H1 (cell line): ENCODE measurements at regions not wholly inside any gene's neighbourhood (a gene's known extent, or its start where the extent isn't known, plus 50 kb on each side); places are given as distances from the start of the nearest gene placed in this dataset.

Source experiments
- CTCF ChIA-PET: fragments of 300-600 bp; sonication (Branson Sonifier 250); formaldehyde crosslinking; loops from one replicate; lab custom pipeline; 2021; ENCODE audit not compliant: partially characterized antibody; lab: Charles Lee
- POLR2A ChIA-PET: fragments of 300-600 bp; sonication (Branson Sonifier 250); formaldehyde crosslinking; loops from one replicate; lab custom pipeline; 2021; ENCODE audit warnings: inconsistent platforms; ENCODE audit not compliant: partially characterized antibody; lab: Charles Lee
- DNase-seq, 2 experiments: peaks; one replicate each; pipeline versions ENCODE4 v3.0.0 to v3.0.0-alpha.2; 2010 to 2022; ENCODE audit warnings: low spot score in 2 of 2, low read depth in 1 of 2, mixed read lengths in 1 of 2
- FAIRE-seq: peaks from 2 replicates; lab custom pipeline; 2011; peaks lifted over from hg19 to GRCh38; lab: Jason Lieb, UNC
- H2AFZ ChIP-seq: 2 replicates; pipeline ENCODE4 v1.8.1; 2012; ENCODE audit warnings: low read length, inconsistent platforms
- H2AK5ac ChIP-seq: 2 replicates; pipeline ENCODE4 v1.6.1; 2013; ENCODE audit warnings: low read depth, low read length
- H2BK120ac ChIP-seq: replicated peaks from 2 replicates; pipeline ENCODE3; 2013; ENCODE audit warnings: low read depth, low read length, inconsistent platforms
- H2BK12ac ChIP-seq: 2 replicates; pipeline ENCODE4 v1.6.1; 2013; ENCODE audit warnings: low read depth, low read length
- H2BK15ac ChIP-seq: 2 replicates; pipeline ENCODE4 v1.6.1; 2013; ENCODE audit warnings: low read length
- H2BK20ac ChIP-seq: 2 replicates; pipeline ENCODE4 v1.6.1; 2013; ENCODE audit warnings: low read length
- H2BK5ac ChIP-seq: 2 replicates; pipeline ENCODE4 v1.6.1; 2013; ENCODE audit warnings: low read depth, low read length
- H3K14ac ChIP-seq: 2 replicates; pipeline ENCODE4 v1.6.1; 2013; ENCODE audit warnings: inconsistent platforms; ENCODE audit not compliant: insufficient read length
- H3K18ac ChIP-seq: 2 replicates; pipeline ENCODE4 v1.6.1; 2013; ENCODE audit warnings: low read length; ENCODE audit errors: extremely low read depth
- H3K23ac ChIP-seq: 2 replicates; pipeline ENCODE4 v1.6.1; 2013; ENCODE audit warnings: inconsistent platforms; ENCODE audit not compliant: insufficient read length
- H3K23me2 ChIP-seq: 2 replicates; pipeline ENCODE4 v1.6.1; 2013; ENCODE audit warnings: low read depth, low read length
- H3K27ac ChIP-seq: 2 replicates; pipeline ENCODE4 v1.6.1; 2011; ENCODE audit warnings: low read depth, low read length, inconsistent platforms
- H3K27me3 ChIP-seq, 4 experiments: replicated peaks in 1 of 4; 1 replicate in 1 of 4; 2 replicates in 3 of 4; pipeline versions ENCODE4 v1.6.1 to v1.8.1; 2011 to 2013; ENCODE audit warnings: low read length in 3 of 4, mild to moderate bottlenecking in 3 of 4, inconsistent platforms in 2 of 4, mixed read lengths in 2 of 4, moderate library complexity in 1 of 4; ENCODE audit not compliant: control insufficient read depth in 3 of 4, insufficient read depth in 3 of 4; ENCODE audit errors: extremely low read depth in 1 of 4
- H3K36me3 ChIP-seq, 4 experiments: 2 replicates each; pipeline versions ENCODE4 v1.6.1 to v1.8.1; 2011 to 2013; ENCODE audit warnings: mild to moderate bottlenecking in 4 of 4, low read length in 3 of 4, moderate library complexity in 2 of 4, control low read depth in 1 of 4, inconsistent platforms in 1 of 4; ENCODE audit not compliant: insufficient read depth in 4 of 4, control insufficient read depth in 2 of 4
- H3K4ac ChIP-seq: replicated peaks from 2 replicates; pipeline ENCODE3; 2013; ENCODE audit warnings: low read length, low read depth, mixed read lengths, inconsistent platforms; ENCODE audit not compliant: insufficient read length
- H3K4me1 ChIP-seq, 4 experiments: replicated peaks in 1 of 4; 1 replicate in 1 of 4; 2 replicates in 3 of 4; pipeline versions ENCODE4 v1.6.1 to v1.8.1; 2011 to 2013; ENCODE audit warnings: low read length in 3 of 4, inconsistent platforms in 2 of 4, mixed read lengths in 1 of 4; ENCODE audit not compliant: insufficient read depth in 4 of 4, control insufficient read depth in 3 of 4
- H3K4me2 ChIP-seq, 2 experiments: 2 replicates each; pipeline versions ENCODE4 v1.6.1 to v1.8.1; 2011 to 2013; ENCODE audit warnings: low read depth in 2 of 2, low read length in 2 of 2, control low read depth in 1 of 2, inconsistent platforms in 1 of 2, mild to moderate bottlenecking in 1 of 2; ENCODE audit not compliant: insufficient read depth in 1 of 2
- H3K4me3 ChIP-seq, 4 experiments: fragments of 200-600, 300-600 bp in 1 of 4; sonication (generic), shearing (Covaris generic), sonication (Bioruptor Twin) in 1 of 4; 2 replicates each; pipeline versions ENCODE4 v1.5.1 to v1.8.1; 2011 to 2016; ENCODE audit warnings: low read length in 4 of 4, low read depth in 3 of 4, control low read depth in 2 of 4, inconsistent platforms in 2 of 4, mild to moderate bottlenecking in 2 of 4, mixed read lengths in 1 of 4, moderate library complexity in 1 of 4; ENCODE audit not compliant: insufficient read depth in 2 of 4; ENCODE audit errors: extremely low read depth in 1 of 4
- H3K56ac ChIP-seq: replicated peaks from 2 replicates; pipeline ENCODE3; 2013; ENCODE audit warnings: low read depth, mild to moderate bottlenecking, mixed read lengths, low read length, inconsistent platforms; ENCODE audit not compliant: insufficient read length
- H3K79me1 ChIP-seq: 2 replicates; pipeline ENCODE4 v1.6.1; 2013; ENCODE audit warnings: low read depth, low read length, control low read depth
- H3K79me2 ChIP-seq, 2 experiments: 2 replicates each; pipeline versions ENCODE4 v1.6.1 to v1.8.1; 2012 to 2013; ENCODE audit warnings: low read length in 2 of 2, mild to moderate bottlenecking in 2 of 2, inconsistent platforms in 1 of 2; ENCODE audit not compliant: insufficient read depth in 2 of 2, control insufficient read depth in 1 of 2
- H3K9ac ChIP-seq, 4 experiments: replicated peaks in 1 of 4; 1 replicate in 1 of 4; 2 replicates in 3 of 4; pipeline versions ENCODE4 v1.6.1 to v1.8.1; 2011 to 2013; ENCODE audit warnings: low read depth in 3 of 4, low read length in 3 of 4, control low read depth in 2 of 4, mild to moderate bottlenecking in 2 of 4, moderate library complexity in 2 of 4, inconsistent platforms in 1 of 4; ENCODE audit errors: extremely low read depth in 1 of 4
- H3K9me3 ChIP-seq, 2 experiments: 2 replicates each; pipeline versions ENCODE4 v1.6.1 to v1.8.1; 2012 to 2013; ENCODE audit warnings: mild to moderate bottlenecking in 2 of 2, moderate library complexity in 2 of 2, control low read depth in 1 of 2, inconsistent platforms in 1 of 2, low read depth in 1 of 2, low read length in 1 of 2, mixed read lengths in 1 of 2; ENCODE audit not compliant: insufficient read depth in 2 of 2
- H4K20me1 ChIP-seq, 2 experiments: replicated peaks in 1 of 2; 2 replicates each; pipeline versions ENCODE3 to v1.8.1; 2011 to 2013; ENCODE audit warnings: inconsistent platforms in 2 of 2, low read length in 2 of 2, mild to moderate bottlenecking in 1 of 2; ENCODE audit not compliant: insufficient read depth in 2 of 2, control insufficient read depth in 1 of 2
- H4K5ac ChIP-seq: 2 replicates; pipeline ENCODE4 v1.6.1; 2013; ENCODE audit warnings: low read length, low read depth, mixed read lengths, inconsistent platforms; ENCODE audit not compliant: insufficient read length
- H4K8ac ChIP-seq: 2 replicates; pipeline ENCODE4 v1.8.0; 2013; ENCODE audit warnings: mild to moderate bottlenecking, moderate library complexity, low read length, inconsistent platforms; ENCODE audit not compliant: insufficient read depth; ENCODE audit errors: extremely low read depth
- H4K91ac ChIP-seq: replicated peaks from 2 replicates; pipeline ENCODE3; 2013; ENCODE audit warnings: low read length, mixed read lengths, inconsistent platforms; ENCODE audit not compliant: insufficient read length
- ATF2 ChIP-seq: IDR thresholded peaks from 2 replicates; pipeline ENCODE4 v1.6.1; 2012; ENCODE audit warnings: low read length, inconsistent platforms
- BACH1 ChIP-seq: IDR thresholded peaks from 2 replicates; pipeline ENCODE4 v1.6.1; 2012; ENCODE audit warnings: low read length, improper control_type of control experiment
- EGR1 ChIP-seq: IDR thresholded peaks from 2 replicates; pipeline ENCODE4 v1.6.1; 2011; ENCODE audit warnings: low read depth, low read length, borderline replicate concordance
- FOSL1 ChIP-seq: IDR thresholded peaks from 2 replicates; pipeline ENCODE4 v1.6.1; 2011; ENCODE audit warnings: mild to moderate bottlenecking, low read depth, low read length, moderate library complexity; ENCODE audit not compliant: insufficient read depth
- GTF2F1 ChIP-seq: IDR thresholded peaks from 2 replicates; pipeline ENCODE4 v1.6.1; 2012; ENCODE audit warnings: low read depth, low read length, improper control_type of control experiment, borderline replicate concordance
- KDM1A ChIP-seq: fragments of 200-600, 300-600 bp; sonication (generic); IDR thresholded peaks from 2 replicates; pipeline ENCODE4 v1.7.1; 2016; ENCODE audit warnings: mild to moderate bottlenecking, low read length, borderline replicate concordance
- KDM4A ChIP-seq: IDR thresholded peaks from one replicate; pipeline ENCODE4 v1.7.1; 2012; ENCODE audit warnings: low read depth, mild to moderate bottlenecking, moderate library complexity, low read length, inconsistent platforms; ENCODE audit not compliant: severe bottlenecking
- MAFK ChIP-seq: IDR thresholded peaks from 2 replicates; pipeline ENCODE4 v1.6.1; 2012; ENCODE audit warnings: low read depth, mild to moderate bottlenecking, improper control_type of control experiment, low read length
- SIRT6 ChIP-seq: IDR thresholded peaks from one replicate; pipeline ENCODE4 v1.7.1; 2012; ENCODE audit warnings: low read length, inconsistent platforms
- SRF ChIP-seq: IDR thresholded peaks from 2 replicates; pipeline ENCODE4 v1.6.1; 2011; ENCODE audit warnings: mild to moderate bottlenecking, low read depth, low read length, moderate library complexity
- SUZ12 ChIP-seq: fragments of 200-600 bp; sonication (generic); IDR thresholded peaks from 2 replicates; pipeline ENCODE4 v1.6.1; 2012; ENCODE audit warnings: mild to moderate bottlenecking, inconsistent platforms, low read length, moderate library complexity, mixed read lengths
- WGBS, 2 experiments: shearing (Covaris generic) in 1 of 2; methylation state at CpG; one replicate each; pipeline versions ENCODE4 v1.1.6 to v1.1.7; 2013 to 2015; ENCODE audit warnings: low lambda C conversion rate in 2 of 2, mixed read lengths in 2 of 2, inconsistent platforms in 1 of 2, low coverage in 1 of 2, missing lambda C conversion rate in 1 of 2; ENCODE audit not compliant: insufficient replicate concordance in 2 of 2, insufficient coverage in 1 of 2, insufficient read length in 1 of 2; ENCODE audit errors: extremely low coverage in 1 of 2, missing lambda C conversion rate in 1 of 2; 5-methylcytosine and 5-hydroxymethylcytosine counted together
- TF ChIP-seq, protein P1 (sequence below): IDR thresholded peaks from 2 replicates; pipeline ENCODE4 v1.6.1; 2012; ENCODE audit warnings: inconsistent platforms
- TF ChIP-seq, protein P2 (sequence below): IDR thresholded peaks from 2 replicates; pipeline ENCODE4 v1.6.1; 2011; ENCODE audit warnings: low read depth, mild to moderate bottlenecking, low read length; ENCODE audit not compliant: insufficient read depth

DNA sequence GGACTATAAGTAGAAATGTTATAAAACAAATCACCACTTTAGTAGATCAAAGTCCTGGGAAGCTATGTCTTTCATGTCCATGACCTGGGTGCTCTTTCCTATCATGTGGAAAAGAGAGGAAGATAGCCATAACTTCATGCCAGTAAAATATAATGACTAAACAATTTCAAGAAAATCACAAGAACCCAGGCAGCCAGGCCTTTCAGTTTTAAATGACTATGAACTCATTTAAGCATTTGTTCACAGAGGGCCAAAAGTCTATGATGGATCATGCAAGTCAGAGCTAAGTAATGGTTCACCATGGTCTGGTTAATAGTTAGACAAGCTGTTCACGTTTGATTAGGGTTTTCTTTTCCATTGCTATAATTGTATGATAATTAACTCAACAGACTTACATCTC is 155.8 kb downstream of the PPARGC1A start:
- Histone ChIP-seq H3K4ac (no peak overlapping the region), H2AK5ac (no peak overlapping the region), H2BK20ac (no peak overlapping the region), H3K4me2 (no peak overlapping the region), H3K9ac (no peak overlapping the region), H4K91ac (no peak overlapping the region), H3K23ac (no peak overlapping the region), H4K5ac (no peak overlapping the region), H2BK12ac (no peak overlapping the region), H3K23me2 (no peaks in the 10 kb centered on the region), H3K27me3 (no peaks in the 10 kb centered on the region), H3K14ac (no peak overlapping the region), H3K79me1 (no peaks in the 10 kb centered on the region), H4K8ac (no peak overlapping the region), H3K79me2 (no peaks in the 10 kb centered on the region), H3K4me3 (no peak overlapping the region), H2BK15ac (no peak overlapping the region), H3K4me1 (no peaks in the 10 kb centered on the region), H3K27ac (no peak overlapping the region), H3K56ac (no peak overlapping the region), H3K36me3 (no peaks in the 10 kb centered on the region), H3K18ac (no peak overlapping the region), H3K9me3 (no peaks in the 10 kb centered on the region), H4K20me1 (no peaks in the 10 kb centered on the region), H2BK120ac (no peak overlapping the region), H2AFZ (no peak overlapping the region), H2BK5ac (no peak overlapping the region)
- no peak for FAIRE-seq
- no peak for DNase-seq
- CTCF ChIA-PET, result interaction anchor here (0.6 to 1.6 kb wide), 2 partner anchors 14 to 74 kb away, joined by 3 to 5 read pairs; no protein-coding TSS in a partner anchor
- POLR2A ChIA-PET, result no interaction called here
- 80% methylated on average over 1 of the region's 1 CpG; no CpG with 5 or more reads in 1 of the 2 experiments for WGBS, 2 experiments
- TF ChIP-seq EGR1 (no peak), KDM4A (no peak), MAFK (no peak), BACH1 (no peak), SIRT6 (no peak), SUZ12 (no peak), ATF2 (no peak), FOSL1 (no peak), GTF2F1 (no peak), KDM1A (no peak), SRF (no peak)
- TF ChIP-seq, protein P1, sequence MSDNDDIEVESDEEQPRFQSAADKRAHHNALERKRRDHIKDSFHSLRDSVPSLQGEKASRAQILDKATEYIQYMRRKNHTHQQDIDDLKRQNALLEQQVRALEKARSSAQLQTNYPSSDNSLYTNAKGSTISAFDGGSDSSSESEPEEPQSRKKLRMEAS, result no peak
- TF ChIP-seq, protein P2, sequence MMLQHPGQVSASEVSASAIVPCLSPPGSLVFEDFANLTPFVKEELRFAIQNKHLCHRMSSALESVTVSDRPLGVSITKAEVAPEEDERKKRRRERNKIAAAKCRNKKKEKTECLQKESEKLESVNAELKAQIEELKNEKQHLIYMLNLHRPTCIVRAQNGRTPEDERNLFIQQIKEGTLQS, result no peak
